ENCODE measurements at regions not wholly inside any gene's neighbourhood (a gene's known extent, or its start where the extent isn't known, plus 50 kb on each side); places are given as distances from the start of the nearest gene placed in this dataset.
"Not testable (repeated sequence)": the region's sequence is repeated elsewhere in the genome, so short reads cannot be mapped to it uniquely, and the experiment has no call there.

GRCh38 chr7:96829121-96829520 is 119.5 kb upstream of the SEM1 start:
- not testable (repeated sequence) for ATAC-seq

DNA sequence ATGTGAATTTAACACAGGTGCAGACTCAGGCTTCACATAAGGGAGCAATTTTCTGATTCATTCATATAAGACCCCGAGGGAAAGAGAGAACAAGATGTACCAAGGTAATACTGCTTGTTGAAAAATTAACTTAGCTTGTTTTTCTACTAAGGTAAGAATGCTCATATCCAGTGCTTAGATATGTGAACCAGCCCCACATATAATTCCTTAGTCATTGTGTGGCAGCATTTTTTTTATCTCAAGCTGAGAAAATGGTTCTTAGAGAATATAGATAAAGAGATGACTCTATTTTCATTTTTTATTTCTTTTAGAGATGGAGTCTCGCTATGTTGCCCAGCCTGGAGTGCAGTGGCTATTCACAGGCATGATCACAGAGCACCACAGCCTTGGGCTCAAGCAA is 121.8 kb upstream of the SEM1 start:
- ATAC-seq, result no peak

GRCh38 chr7:96832092-96832662 is 122.5 kb upstream of the SEM1 start:
- ATAC-seq, result no peak

DNA sequence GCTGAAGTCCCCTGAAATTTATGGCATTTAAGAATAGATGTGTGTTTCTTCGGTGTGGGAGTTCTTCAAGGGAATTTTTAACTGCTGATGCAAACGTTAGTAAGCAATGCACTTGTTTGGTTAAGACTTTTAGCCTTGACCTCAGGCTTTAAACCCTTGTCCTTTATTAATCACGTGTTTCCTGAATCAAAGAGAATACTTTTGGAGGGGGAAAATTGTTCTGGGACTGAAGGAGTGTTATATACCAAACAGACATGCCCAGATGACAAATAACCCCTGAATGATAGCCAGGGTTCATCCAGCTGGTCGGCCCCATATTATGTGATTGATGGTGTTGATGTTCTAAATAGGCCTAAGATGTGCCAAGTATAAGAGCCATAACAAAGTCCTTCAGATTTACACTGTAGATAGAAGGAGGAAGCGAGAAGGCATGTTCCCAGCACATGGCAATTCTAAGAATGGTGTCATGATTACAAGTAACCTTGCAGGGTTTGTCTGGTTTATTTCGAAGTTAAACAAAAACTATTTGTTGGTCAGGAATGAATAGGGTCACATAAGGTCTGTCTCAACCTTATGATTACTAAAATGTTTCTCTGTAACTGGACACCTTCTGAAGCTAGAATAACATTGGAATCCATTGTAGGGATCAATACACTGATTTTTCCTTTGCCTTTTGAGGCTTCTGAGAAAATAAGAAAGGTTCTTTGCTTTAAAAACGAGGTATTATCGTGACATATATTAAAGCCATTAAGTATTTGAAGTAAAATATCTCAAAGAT is 124.2 kb upstream of the SEM1 start:
- no peak for ATAC-seq

- no peak for ATAC-seq
These were observed 126.8 kb upstream of the SEM1 start for GRCh38 chr7:96836456-96836855.

- ATAC-seq, result no peak
These were observed 127.9 kb upstream of the SEM1 start for GRCh38 chr7:96837593-96837992.

DNA sequence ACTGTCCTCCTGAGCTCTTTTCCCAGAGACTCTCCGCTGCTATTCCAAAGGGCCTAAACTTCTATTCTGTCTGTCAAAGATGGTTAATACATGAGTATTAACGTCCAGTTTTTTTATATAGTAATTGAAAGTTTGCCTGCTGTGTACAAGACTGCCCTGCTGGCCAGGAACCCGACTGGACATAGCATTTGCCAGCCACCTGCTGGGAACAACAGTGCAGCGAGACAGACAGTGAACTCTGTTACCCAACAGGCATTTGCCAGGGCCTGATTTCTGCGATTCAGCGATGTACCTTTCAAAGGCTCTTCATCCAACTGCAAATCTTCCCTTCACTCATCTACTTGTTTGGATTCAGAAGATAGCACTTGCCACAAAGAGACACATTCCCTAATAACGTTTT is 128.8 kb upstream of the SEM1 start:
- no peak for ATAC-seq

- ATAC-seq, result no peak
These were observed 145.5 kb upstream of the SEM1 start for GRCh38 chr7:96855139-96855538.

- ATAC-seq, result no peak
These were observed 146.0 kb upstream of the SEM1 start for GRCh38 chr7:96855691-96856090.

- no peak for ATAC-seq
These were observed 135.8 kb upstream of the DLX6 start for GRCh38 chr7:96869538-96869937.

GRCh38 chr7:96870185-96870584 is 135.2 kb upstream of the DLX6 start:
- peak; percentile 20 for ATAC-seq

- peak; percentile 75 for ATAC-seq
These were observed 134.4 kb upstream of the DLX6 start for GRCh38 chr7:96870934-96871333.

DNA sequence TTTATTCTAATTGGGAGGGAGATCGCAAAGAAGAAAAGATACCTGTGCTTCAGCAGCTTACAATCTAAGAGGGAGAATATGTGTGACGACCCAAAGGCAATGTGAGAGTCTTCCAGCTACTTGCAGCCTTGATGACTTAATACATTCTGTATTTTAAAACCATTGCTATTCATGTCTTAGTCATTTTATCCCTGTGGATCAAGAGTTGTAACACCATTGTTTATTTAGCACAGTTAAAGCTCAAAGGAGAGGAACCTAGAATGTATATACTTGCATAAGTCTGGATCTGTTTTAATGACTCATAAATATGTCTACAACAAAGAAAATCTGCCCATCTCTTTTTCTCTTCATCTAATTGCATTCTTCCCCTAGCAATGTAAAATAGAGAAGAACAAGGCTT is 117.9 kb upstream of the DLX6 start:
- ATAC-seq, result peak; percentile 98

DNA sequence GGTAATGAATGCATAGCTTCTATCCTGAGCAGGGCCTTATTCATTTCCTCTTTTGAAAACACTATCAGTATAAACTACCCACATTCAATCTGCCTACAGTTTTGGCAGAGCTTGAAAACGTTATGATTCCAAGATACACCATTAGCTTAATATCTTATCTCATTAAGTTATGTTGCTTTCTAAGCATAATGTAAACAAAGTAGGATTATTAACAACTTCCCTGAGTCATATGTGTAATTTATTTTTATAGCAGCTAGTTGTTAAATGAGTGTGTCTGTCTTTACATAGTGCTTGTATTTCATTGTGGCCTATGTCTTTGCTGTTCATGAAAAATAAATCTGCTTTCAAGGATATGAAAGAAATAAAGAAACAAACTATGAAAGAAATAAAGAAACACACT is 106.2 kb upstream of the DLX6 start:
- no peak for ATAC-seq

DNA sequence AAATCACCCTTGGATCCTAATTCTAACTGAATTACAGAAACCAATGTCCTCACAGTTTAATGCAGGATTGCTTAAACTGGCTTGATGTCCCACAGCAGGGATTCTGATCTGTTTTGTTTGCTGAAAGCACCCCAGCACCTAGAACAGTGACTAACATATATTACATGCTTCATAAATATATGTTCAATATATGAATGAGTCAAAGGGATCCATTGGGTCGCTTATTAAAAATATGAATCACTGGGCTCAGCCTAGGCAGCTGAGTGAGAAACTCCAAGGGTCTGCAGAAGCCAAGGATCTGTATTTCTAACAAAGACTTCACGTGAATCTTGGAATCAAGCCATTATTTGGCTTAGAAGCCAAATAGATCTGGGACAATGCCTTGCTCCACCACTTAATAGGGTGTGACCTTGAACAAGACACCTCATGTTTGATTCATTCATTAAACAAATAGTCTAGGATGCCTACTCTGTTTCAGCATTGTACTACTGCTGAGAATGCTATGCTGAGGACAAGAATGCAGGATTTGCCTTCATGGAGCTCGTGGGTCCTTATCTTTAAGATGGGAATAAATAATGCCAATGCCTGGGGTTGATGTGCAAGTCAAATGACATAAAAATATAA is 103.4 kb upstream of the DLX6 start:
- ATAC-seq, result peak; percentile 97

- ATAC-seq, result no peak
These were observed 101.4 kb upstream of the DLX6 start for GRCh38 chr7:96903906-96904305.

DNA sequence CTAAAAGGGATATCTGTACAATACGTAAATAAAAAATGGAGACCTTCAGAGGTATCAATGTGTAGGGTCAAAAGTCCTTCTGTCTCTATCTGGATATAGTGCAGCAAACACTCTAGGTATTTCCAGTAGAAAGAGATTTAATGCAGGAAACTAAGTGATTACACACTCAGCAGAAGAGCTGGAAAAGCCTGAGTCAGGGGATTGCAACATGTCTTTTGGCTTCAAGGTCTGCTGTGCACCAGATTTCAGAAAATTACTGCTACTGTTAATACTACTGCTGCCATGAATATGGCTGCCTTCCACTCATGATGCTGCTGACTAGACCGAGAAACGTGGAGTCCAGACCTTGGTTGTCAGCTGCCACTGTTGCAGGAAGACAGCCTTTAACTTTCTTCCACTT is 94.9 kb upstream of the DLX6 start:
- peak; percentile 60 for ATAC-seq

DNA sequence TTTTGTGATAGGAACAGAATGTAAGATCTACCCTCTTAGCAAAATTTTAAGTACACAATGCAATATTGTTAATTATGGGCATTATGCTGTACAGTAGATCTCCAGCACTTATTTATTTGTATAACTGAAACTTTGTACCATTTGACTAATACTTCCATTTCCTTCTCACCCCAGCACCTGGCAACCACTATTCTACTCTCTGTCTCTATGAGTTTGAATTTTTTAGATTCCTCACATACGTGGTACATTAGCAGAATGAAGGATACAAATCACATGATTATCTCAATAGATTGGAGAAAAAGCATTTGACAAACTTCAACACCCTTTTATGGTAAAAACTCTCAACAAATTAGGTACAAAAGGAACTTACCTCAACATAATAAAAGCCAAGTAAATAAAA is 90.3 kb upstream of the DLX6 start:
- ATAC-seq, result no peak

DNA sequence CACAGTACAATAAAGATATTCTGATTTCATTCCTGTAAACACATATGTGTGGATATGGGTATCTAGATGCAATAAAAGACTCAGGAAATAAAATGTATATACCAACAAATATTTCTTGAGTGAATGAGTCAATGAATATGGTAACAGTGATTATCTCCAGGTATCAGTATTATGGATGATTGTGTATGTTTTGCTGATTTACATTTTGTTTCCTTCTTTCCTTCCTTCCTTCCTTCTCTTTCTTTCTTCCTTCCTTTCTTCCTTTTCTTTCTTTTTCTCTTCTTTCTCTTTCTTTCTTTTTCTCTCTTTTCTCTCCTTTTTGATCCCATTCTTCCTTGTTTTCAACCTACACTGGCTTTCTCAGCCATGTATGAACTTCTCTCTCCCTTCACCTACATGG is 85.3 kb upstream of the DLX6 start:
- no peak for ATAC-seq

DNA sequence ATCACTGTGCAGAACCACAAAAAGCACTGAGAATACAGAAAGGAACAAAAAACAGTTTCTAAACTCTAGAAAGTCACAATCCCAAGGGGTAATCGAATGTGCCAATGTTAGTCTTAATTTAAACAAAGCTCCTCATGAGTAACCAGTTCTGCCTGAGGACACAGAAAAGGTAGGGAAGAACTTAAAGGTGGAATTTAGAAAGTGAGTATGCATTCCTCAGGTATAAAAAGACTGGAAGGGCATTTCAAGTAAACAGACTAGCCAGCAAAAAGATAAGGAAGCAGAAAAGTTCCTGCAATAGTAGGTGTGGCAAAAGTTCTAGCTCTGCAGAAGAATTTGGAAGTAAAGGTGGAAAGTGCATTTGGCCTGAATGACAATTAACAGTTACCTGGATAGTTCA is 84.6 kb upstream of the DLX6 start:
- peak; percentile 56 for ATAC-seq

DNA sequence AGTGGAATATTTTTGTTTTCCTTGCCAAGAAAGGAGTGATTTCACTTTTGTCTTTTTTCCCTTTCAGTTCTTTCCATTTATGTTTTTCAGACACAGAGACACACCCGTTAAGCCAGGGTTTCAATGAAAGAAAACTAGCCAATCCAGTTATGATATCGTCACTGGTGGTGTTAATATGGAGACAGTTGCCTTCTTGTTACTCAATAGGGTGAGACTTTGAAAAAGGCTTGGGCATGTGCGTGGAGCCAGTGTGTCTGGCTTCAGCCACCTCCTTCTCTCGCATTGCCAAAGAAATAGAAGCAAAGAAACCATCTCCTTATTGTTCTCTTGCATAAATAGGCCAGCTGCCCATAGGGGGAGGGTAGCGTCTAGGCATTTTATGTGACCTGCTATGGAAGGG is 84.1 kb upstream of the DLX6 start:
- ATAC-seq, result peak; percentile 98

GRCh38 chr7:96921771-96922170 is 83.6 kb upstream of the DLX6 start:
- ATAC-seq, result peak; percentile 64

GRCh38 chr7:96923345-96923744 is 82.0 kb upstream of the DLX6 start:
- not testable (repeated sequence) for ATAC-seq

- no peak for ATAC-seq
These were observed 78.2 kb upstream of the DLX6 start for GRCh38 chr7:96927131-96927530.
